ENCODE measurements at regions not wholly inside any gene's neighbourhood (a gene's known extent, or its start where the extent isn't known, plus 50 kb on each side); places are given as distances from the start of the nearest gene placed in this dataset.

DNA sequence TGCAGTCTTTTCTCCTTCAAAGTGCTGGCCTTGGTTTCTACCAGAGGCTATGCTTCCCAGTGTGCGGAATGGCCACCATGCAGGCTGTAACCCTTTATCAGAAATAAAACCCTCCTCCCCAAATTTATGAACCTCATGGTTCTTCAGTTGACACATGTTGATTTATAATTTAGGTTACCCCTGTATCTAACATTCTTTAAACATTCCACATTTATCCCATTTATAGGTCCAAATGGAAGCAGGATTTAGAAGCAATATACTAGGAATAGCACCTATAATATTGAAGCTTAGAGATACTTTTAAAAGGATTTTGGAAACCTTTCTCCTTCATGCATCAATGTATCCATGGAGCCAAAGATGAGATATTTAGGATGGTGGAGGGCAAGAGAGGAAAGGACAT, 438.8 kb upstream of the C16orf82 start:
- no peak for TF ChIP-seq POLR2A (IDR thresholded peaks at IDR 0.05)
- TF ChIP-seq, protein P1, sequence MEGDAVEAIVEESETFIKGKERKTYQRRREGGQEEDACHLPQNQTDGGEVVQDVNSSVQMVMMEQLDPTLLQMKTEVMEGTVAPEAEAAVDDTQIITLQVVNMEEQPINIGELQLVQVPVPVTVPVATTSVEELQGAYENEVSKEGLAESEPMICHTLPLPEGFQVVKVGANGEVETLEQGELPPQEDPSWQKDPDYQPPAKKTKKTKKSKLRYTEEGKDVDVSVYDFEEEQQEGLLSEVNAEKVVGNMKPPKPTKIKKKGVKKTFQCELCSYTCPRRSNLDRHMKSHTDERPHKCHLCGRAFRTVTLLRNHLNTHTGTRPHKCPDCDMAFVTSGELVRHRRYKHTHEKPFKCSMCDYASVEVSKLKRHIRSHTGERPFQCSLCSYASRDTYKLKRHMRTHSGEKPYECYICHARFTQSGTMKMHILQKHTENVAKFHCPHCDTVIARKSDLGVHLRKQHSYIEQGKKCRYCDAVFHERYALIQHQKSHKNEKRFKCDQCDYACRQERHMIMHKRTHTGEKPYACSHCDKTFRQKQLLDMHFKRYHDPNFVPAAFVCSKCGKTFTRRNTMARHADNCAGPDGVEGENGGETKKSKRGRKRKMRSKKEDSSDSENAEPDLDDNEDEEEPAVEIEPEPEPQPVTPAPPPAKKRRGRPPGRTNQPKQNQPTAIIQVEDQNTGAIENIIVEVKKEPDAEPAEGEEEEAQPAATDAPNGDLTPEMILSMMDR (IDR thresholded peaks at IDR 0.05), result no peak
